GM18511 (cell line): ENCODE measurements at regions not wholly inside any gene's neighbourhood (a gene's known extent, or its start where the extent isn't known, plus 50 kb on each side); places are given as distances from the start of the nearest gene placed in this dataset.
"Not testable (repeated sequence)": the region's sequence is repeated elsewhere in the genome, so short reads cannot be mapped to it uniquely, and the experiment has no call there.

ENCODE experiments used
- ATAC-seq: cut with Tn5 transposase; IDR thresholded peaks from one replicate; pipeline ENCODE4 v1.9.1; 2021; ENCODE audit warnings: mild to moderate bottlenecking, moderate library complexity; ENCODE audit not compliant: unreplicated experiment

DNA sequence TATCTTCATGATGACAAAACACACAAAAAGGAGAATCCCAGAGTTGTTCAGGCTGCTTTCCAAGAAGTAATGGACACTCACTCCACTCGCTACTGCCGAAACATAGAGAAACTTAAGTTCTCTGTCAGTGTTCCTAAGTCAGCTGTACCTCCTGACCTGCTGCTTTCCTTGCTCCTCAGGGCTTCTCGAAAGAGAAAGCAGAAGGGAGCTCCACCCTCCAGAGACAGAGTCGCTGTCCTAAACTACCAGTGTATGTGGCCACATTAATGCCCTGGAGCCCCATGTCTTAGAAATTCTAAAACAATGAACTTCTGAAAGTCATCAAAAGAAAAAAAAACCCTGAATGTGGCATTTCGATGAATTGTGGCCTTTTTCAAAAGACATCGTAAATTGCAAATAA, 390.8 kb upstream of the MON1B start:
- no peak for ATAC-seq

GRCh38 chr16:76801357-76801756, 389.6 kb upstream of the MON1B start:
- no peak for ATAC-seq

GRCh38 chr16:76816475-76816874, 374.5 kb upstream of the MON1B start:
- no peak for ATAC-seq

GRCh38 chr16:76818606-76819181, 372.3 kb upstream of the MON1B start:
- ATAC-seq = no peak

DNA sequence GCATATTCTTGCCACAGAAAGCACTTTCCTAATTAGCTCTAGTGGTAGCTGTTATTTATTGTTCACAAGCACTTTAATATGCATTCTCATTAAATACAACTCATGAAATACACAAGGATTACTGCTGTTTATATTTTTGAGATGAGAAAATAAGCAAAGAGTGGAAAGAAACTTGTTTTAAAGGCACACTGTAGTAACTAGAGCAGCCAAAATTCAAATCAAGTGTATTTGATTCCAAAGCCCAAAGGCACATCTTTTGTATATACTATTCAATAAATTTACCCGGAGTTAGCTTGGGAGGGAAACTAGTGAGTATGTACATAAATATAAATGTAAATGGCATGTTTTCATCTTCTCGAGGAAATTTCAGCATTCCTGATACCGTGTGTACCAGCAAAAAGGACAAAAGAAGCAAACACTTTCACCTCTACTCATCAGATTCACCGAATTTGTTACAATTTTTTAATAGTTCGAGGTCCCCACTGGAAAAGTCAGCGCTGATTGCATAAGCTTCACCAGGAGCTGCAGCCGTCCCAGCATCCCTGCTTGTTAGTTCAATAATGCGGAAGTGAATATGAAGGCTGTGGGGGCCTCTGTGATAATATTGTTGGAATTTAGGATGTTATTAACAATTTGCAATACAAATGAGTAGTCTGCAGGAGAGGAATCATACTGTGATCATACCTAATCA, 371.6 kb upstream of the MON1B start:
- no peak for ATAC-seq

GRCh38 chr16:76824221-76824620, 366.8 kb upstream of the MON1B start:
- no peak for ATAC-seq

DNA sequence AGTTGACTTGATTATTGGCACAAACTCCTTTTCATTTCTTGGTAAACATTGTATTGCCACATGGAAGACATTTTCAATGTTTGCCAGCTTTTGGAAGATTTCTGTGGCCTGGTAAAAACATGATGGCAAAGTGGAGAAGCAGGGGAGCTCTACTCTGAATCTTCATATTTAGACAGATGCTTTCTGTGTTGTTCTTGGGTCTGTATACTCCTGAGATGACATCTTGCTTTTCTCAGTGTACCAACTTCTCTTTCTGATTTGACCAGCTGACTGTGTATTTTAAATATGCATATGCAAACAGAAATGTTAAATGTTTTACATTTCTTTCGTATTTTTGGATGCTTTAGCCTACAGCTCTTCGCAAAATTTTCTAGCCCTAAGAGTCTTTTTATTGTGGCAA, 366.2 kb upstream of the MON1B start:
- ATAC-seq = no peak

- ATAC-seq = no peak
Measured at GRCh38 chr16:76835339-76835738, 355.7 kb upstream of the MON1B start.

- ATAC-seq = no peak
Measured at GRCh38 chr16:76835779-76836300, 355.1 kb upstream of the MON1B start.

DNA sequence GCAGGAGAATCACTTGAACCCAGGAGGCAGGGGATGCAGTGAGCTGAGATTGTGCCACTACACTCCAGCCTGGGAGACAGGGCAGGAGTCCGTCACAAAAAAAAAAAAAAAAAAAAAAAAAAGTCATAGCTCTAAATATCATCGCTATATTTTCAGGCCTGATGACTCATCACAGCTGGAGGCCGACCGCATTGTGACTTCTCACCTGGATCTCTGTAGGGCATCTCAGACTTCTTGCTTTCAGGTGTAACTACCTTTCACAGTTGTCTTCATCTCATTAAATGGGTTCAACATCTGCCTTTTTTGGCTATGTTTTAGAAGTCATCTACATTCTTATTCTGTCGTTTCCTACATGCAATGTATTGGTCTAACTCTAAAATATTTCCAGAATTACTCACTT, 353.1 kb upstream of the MON1B start:
- ATAC-seq = no peak

- ATAC-seq = no peak
Measured at GRCh38 chr16:76854234-76854633, 336.8 kb upstream of the MON1B start.

DNA sequence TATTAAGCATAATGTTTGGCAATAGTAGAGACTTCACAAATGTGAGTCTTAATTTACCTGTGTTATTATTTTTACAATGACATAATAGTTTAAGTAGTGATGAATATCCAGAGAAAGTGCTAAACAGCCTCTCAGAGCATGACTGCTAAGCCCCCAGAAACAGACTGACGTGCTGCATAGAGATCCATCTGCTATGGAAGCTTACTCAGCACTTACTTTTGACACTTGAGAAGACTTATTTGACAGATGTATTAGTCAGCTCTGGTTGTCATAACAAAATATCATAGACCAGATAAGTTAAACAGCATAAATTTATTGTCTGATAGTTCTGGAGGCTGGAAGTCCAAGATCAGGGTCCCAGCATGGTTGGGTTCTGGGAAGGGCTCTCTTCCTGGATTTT, 334.9 kb upstream of the MON1B start:
- no peak for ATAC-seq

DNA sequence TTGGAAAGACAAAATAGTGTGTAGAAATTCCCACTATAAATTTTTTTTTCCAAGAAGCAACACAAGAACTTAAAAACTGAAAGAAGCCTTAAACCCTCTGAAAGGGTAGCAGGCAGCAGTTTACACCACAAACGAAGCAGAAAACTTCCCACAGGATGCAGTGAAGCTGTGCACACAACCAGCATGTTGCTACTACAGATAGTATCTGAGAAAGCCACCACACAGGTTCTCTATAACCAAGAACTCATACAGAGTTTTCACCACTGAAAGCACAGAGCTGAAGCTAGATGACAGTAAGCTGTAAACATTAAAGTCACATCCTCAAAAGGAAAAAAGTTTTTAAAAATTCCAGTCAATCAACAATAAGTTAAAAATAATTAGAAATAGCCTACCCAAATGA, 333.6 kb upstream of the MON1B start:
- ATAC-seq = no peak

DNA sequence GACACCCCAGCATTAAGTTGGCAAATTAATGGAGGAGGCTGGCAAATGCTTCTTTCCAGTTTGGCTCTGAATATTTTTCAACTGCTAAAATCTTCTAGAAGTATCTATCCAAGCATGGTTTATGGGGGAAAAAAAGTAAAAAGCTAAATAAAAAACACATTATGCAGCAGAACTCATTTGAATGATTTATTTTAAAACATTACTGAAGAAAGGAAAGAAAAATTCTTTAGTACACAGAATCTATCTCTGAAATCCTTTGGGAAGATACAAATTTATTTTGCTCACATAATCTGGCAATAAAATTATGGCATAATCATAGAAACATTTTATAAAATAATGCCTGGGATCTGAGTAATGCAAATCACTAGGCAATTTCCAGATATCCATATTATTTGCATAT, 328.1 kb upstream of the MON1B start:
- ATAC-seq = no peak

DNA sequence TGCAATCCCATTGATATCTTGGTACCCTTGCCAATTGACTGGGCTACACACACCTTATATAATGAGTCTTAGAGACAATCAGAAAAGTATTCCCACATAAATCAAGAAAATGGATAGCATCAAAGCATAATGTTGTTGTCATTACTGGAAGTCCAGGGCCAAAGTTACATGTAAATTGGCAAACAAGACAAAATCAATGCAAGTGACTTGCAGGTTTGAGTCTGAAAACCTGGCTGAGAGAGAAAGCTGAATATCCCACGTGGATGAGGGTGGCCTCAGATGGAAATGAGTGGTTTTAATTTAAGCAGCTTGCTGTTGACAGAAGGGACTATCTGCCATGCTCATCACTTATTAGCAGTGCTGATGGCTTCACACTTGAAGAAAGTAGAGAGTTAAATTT, 324.0 kb upstream of the MON1B start:
- ATAC-seq = no peak

- no peak for ATAC-seq
Measured at GRCh38 chr16:76875898-76876297, 315.1 kb upstream of the MON1B start.

GRCh38 chr16:76879420-76879819, 311.6 kb upstream of the MON1B start:
- no peak for ATAC-seq

DNA sequence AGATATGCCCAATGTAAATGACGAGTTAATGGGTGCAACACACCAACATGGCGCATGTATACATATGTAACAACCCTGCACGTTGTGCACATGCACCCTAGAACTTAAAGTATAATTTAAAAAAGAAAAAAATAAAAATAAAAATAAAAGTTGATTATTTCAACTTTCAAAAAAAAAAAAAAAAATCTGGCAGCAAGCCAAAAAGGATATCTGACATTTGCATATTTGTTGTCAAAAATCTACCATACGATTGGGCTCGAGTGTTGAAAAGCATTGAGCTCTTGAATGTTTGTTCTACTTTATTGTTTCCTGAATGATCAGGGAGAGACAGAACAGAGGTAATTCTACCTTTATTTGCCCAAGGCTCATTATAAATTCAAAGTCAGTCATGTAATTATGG, 310.5 kb upstream of the MON1B start:
- not testable (repeated sequence) for ATAC-seq

DNA sequence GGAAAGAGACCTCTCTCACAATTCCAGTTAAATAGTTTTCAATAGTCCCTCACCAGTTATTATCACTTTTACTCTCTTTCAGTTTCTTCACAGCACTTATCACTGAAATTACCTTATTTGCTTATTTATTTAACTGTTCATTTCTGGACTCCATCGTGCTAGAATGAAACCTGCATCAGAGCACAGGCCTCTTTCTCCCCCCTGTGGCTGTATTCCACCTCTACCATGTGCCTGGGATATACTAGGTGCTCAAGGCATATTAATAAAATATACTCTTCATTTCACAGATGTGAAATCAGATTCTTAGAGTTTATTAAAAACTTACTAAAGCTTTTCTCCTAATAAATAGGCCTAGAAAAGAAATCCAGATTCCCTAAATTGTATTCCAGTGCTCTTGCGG, 308.9 kb upstream of the MON1B start:
- ATAC-seq = no peak

DNA sequence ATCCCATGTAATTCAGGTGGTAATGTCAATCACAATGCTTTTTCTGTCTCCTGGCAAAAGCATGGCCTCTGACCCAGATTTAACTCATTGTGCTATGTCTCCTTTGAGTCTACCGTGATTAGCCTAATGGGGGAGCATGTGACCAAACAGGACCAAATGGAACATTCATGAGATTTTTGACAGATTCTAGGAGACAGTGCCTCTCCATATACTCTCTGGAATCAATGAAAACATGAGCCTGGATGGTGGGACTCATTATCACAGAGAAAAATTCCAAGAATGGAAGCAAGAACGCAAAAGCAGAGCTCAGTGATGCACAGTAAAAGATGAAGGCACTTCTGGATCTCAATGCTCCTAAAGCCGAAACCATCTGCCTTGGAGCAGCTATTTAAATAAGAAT, 307.9 kb upstream of the MON1B start:
- ATAC-seq = no peak

DNA sequence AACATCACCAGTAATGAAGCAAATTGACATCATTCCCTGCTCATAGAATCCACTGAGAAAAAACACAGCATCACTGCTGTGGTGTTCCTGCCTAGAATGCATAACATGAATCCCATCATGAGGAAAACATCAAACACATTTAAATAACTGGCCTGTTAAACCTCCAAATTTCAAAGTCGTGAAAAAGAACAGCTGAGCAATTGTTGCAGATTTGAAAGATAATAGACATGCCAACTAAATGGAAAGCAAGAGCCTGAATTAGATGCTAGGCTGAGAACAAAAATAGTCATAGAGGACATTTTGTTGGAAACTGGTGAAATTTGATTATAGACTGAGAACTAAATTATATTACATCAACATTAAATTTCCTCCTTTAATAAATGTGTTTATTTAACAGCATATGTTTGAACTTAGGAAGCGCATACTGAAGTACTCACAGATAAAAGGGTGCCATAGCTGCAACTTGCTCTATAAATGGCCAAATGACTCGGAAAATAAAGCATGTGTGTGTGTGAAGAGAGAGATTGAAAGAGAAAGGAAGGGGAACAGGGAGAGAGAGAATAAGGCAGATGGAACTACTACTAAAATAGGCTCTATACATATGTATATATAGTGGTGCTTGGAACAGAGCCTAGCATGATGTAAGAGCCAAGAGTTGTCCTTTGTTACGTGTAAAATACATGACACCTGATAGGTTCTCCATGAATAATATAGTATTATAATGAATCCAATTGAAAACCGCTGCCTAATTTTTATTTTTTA, 305.0 kb upstream of the MON1B start:
- no peak for ATAC-seq

GRCh38 chr16:76897816-76898215, 293.2 kb upstream of the MON1B start:
- ATAC-seq = no peak
